ENCODE measurements at regions not wholly inside any gene's neighbourhood (a gene's known extent, or its start where the extent isn't known, plus 50 kb on each side); places are given as distances from the start of the nearest gene placed in this dataset.

GRCh38 chr6:167449094-167449861 lies 124.4 kb downstream of the TTLL2 start (continued):
- TF ChIP-seq PATZ1 (CRISPR knock-in tag; IDR thresholded peaks at IDR 0.05; ENCODE audit: borderline replicate concordance) (no peak), ZC3H10 (CRISPR knock-in tag; IDR thresholded peaks at IDR 0.05) (no peak), ZNF565 (CRISPR knock-in tag; conservative IDR thresholded peaks at IDR 0.05; ENCODE audit: low read depth) (no peak), GLIS3 (CRISPR knock-in tag; IDR thresholded peaks at IDR 0.05) (no peak)
- TF ChIP-seq, protein P1, sequence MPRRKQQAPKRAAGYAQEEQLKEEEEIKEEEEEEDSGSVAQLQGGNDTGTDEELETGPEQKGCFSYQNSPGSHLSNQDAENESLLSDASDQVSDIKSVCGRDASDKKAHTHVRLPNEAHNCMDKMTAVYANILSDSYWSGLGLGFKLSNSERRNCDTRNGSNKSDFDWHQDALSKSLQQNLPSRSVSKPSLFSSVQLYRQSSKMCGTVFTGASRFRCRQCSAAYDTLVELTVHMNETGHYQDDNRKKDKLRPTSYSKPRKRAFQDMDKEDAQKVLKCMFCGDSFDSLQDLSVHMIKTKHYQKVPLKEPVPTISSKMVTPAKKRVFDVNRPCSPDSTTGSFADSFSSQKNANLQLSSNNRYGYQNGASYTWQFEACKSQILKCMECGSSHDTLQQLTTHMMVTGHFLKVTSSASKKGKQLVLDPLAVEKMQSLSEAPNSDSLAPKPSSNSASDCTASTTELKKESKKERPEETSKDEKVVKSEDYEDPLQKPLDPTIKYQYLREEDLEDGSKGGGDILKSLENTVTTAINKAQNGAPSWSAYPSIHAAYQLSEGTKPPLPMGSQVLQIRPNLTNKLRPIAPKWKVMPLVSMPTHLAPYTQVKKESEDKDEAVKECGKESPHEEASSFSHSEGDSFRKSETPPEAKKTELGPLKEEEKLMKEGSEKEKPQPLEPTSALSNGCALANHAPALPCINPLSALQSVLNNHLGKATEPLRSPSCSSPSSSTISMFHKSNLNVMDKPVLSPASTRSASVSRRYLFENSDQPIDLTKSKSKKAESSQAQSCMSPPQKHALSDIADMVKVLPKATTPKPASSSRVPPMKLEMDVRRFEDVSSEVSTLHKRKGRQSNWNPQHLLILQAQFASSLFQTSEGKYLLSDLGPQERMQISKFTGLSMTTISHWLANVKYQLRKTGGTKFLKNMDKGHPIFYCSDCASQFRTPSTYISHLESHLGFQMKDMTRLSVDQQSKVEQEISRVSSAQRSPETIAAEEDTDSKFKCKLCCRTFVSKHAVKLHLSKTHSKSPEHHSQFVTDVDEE (CRISPR knock-in tag; IDR thresholded peaks at IDR 0.05), result no peak

- TF ChIP-seq ZFP30 (CRISPR knock-in tag; IDR thresholded peaks at IDR 0.05) (no peak), TOX (CRISPR knock-in tag; IDR thresholded peaks at IDR 0.05; ENCODE audit: borderline replicate concordance) (no peak), RARB (CRISPR knock-in tag; IDR thresholded peaks at IDR 0.05) (no peak), SNAI2 (CRISPR knock-in tag; IDR thresholded peaks at IDR 0.05) (no peak)
- ATAC-seq, result no peak
Observed at GRCh38 chr6:167450626-167451025, 125.7 kb downstream of the TTLL2 start.

- ATAC-seq, result no peak
- TF ChIP-seq, protein P2, sequence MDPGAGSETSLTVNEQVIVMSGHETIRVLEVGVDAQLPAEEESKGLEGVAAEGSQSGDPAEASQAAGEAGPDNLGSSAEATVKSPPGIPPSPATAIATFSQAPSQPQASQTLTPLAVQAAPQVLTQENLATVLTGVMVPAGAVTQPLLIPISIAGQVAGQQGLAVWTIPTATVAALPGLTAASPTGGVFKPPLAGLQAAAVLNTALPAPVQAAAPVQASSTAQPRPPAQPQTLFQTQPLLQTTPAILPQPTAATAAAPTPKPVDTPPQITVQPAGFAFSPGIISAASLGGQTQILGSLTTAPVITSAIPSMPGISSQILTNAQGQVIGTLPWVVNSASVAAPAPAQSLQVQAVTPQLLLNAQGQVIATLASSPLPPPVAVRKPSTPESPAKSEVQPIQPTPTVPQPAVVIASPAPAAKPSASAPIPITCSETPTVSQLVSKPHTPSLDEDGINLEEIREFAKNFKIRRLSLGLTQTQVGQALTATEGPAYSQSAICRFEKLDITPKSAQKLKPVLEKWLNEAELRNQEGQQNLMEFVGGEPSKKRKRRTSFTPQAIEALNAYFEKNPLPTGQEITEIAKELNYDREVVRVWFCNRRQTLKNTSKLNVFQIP (CRISPR knock-in tag; IDR thresholded peaks at IDR 0.05; ENCODE audit: borderline replicate concordance, low read depth), result no peak
- TF ChIP-seq CSRNP3 (CRISPR knock-in tag; IDR thresholded peaks at IDR 0.05) (no peak), OSR1 (CRISPR knock-in tag; IDR thresholded peaks at IDR 0.05) (no peak), ZNF565 (CRISPR knock-in tag; conservative IDR thresholded peaks at IDR 0.05; ENCODE audit: low read depth) (no peak)
Observed at GRCh38 chr6:167452338-167453081, 127.6 kb downstream of the TTLL2 start.

DNA sequence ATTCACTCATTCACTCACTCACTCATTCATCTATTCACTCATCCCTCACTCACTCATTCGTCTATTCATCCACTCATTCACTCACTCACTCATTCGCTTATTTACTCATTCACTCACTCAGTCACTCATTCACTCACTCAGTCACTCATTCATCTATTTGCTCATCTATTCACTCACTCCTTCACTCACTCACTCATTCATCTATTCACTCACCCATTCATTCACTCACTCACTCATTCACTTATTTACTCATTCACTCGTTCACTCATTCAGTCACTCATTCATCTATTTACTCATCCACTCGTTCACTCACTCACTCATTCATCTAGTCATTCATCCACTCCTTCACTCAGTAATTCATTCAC lies 128.2 kb downstream of the TTLL2 start:
- ATAC-seq, result no peak
- TF ChIP-seq ZNF565 (CRISPR knock-in tag; conservative IDR thresholded peaks at IDR 0.05; ENCODE audit: low read depth), result no peak
- TF ChIP-seq SNAI2 (CRISPR knock-in tag; IDR thresholded peaks at IDR 0.05), result no peak
- TF ChIP-seq CREB5 (CRISPR knock-in tag; IDR thresholded peaks at IDR 0.05; ENCODE audit: low read depth), result no peak
- TF ChIP-seq BACH2 (CRISPR knock-in tag; IDR thresholded peaks at IDR 0.05; ENCODE audit: borderline replicate concordance), result no peak
- no peak for TF ChIP-seq ZFP30 (CRISPR knock-in tag; IDR thresholded peaks at IDR 0.05)
- TF ChIP-seq TOX (CRISPR knock-in tag; IDR thresholded peaks at IDR 0.05; ENCODE audit: borderline replicate concordance), result no peak
- no peak for TF ChIP-seq PPARA (CRISPR knock-in tag; IDR thresholded peaks at IDR 0.05; ENCODE audit: borderline replicate concordance)
- TF ChIP-seq, protein P1 (CRISPR knock-in tag; IDR thresholded peaks at IDR 0.05), result no peak
- no peak for TF ChIP-seq ZNF70 (CRISPR knock-in tag; IDR thresholded peaks at IDR 0.05)
- no peak for TF ChIP-seq ZC3H10 (CRISPR knock-in tag; IDR thresholded peaks at IDR 0.05)
- TF ChIP-seq GLIS3 (CRISPR knock-in tag; IDR thresholded peaks at IDR 0.05), result no peak
- no peak for TF ChIP-seq PATZ1 (CRISPR knock-in tag; IDR thresholded peaks at IDR 0.05; ENCODE audit: borderline replicate concordance)
- TF ChIP-seq, protein P2 (CRISPR knock-in tag; IDR thresholded peaks at IDR 0.05; ENCODE audit: borderline replicate concordance, low read depth), result no peak

Measured in SK-N-SH treated with all-trans-retinoic acid at 6 μM for 48 hours (cell line).